Activated T-helper 17 cell treated with anti-CD3 and anti-CD28 coated beads, Interleukin-2, amount 50 U/mL, for 72 hours (primary cell): ENCODE measurements at regions not wholly inside any gene's neighbourhood (a gene's known extent, or its start where the extent isn't known, plus 50 kb on each side); places are given as distances from the start of the nearest gene placed in this dataset.

ENCODE experiments used
- ATAC-seq: fragments of 150-1000 bp; cut with Tn5 transposase; replicated peaks from 2 replicates; pipeline ENCODE4 v1.10.0; 2021; ENCODE audit warnings: mild to moderate bottlenecking, moderate library complexity
- H3K27ac Mint-ChIP-seq: one replicate; pipeline ENCODE4 v1.8.0; 2022; ENCODE audit warnings: mixed read lengths
- H3K27me3 Mint-ChIP-seq: one replicate; pipeline ENCODE4 v1.8.0; 2022; ENCODE audit warnings: mixed read lengths
- H3K36me3 Mint-ChIP-seq: one replicate; pipeline ENCODE4 v1.8.0; 2022; ENCODE audit warnings: low read depth, mild to moderate bottlenecking, mixed read lengths
- H3K4me1 Mint-ChIP-seq: one replicate; pipeline ENCODE4 v1.8.0; 2022; ENCODE audit warnings: mixed read lengths
- H3K4me3 Mint-ChIP-seq: one replicate; pipeline ENCODE4 v1.8.0; 2022; ENCODE audit warnings: mild to moderate bottlenecking, mixed read lengths
- H3K9me3 Mint-ChIP-seq: one replicate; pipeline ENCODE4 v1.8.0; 2022; ENCODE audit warnings: mixed read lengths

- Mint-ChIP-seq H3K36me3 (no peaks in the 10 kb centered on the region), H3K27ac (no peak overlapping the region), H3K9me3 (no peaks in the 10 kb centered on the region), H3K4me3 (no peak overlapping the region), H3K27me3 (no peaks in the 10 kb centered on the region), H3K4me1 (no peaks in the 10 kb centered on the region)
- ATAC-seq, result no peak
Observed at GRCh38 chr2:129112181-129112580, 793.5 kb upstream of the HS6ST1 start.

GRCh38 chr2:129113776-129114175, 795.1 kb upstream of the HS6ST1 start:
- Mint-ChIP-seq H3K36me3 (no peaks in the 10 kb centered on the region), H3K4me3 (no peak overlapping the region)

GRCh38 chr2:129117434-129117833, 798.8 kb upstream of the HS6ST1 start:
- no peaks in the 10 kb centered on the region for H3K27me3 Mint-ChIP-seq
- no peaks in the 10 kb centered on the region for H3K4me1 Mint-ChIP-seq
- no peaks in the 10 kb centered on the region for H3K36me3 Mint-ChIP-seq
- ATAC-seq, result no peak
- peaks cover 7% of the 10 kb centered on the region for H3K9me3 Mint-ChIP-seq
- H3K27ac Mint-ChIP-seq, result no peak overlapping the region
- no peak overlapping the region for H3K4me3 Mint-ChIP-seq

More at GRCh38 chr2:129113776-129114175, 795.1 kb upstream of the HS6ST1 start:
- Mint-ChIP-seq H3K9me3 (no peaks in the 10 kb centered on the region), H3K27ac (no peak overlapping the region), H3K27me3 (no peaks in the 10 kb centered on the region), H3K4me1 (no peaks in the 10 kb centered on the region)
- no peak for ATAC-seq

GRCh38 chr2:129118296-129118695, 799.6 kb upstream of the HS6ST1 start:
- ATAC-seq, result no peak
- Mint-ChIP-seq H3K9me3 (peaks cover 7% of the 10 kb centered on the region), H3K27ac (no peak overlapping the region), H3K4me3 (no peak overlapping the region), H3K36me3 (no peaks in the 10 kb centered on the region), H3K27me3 (no peaks in the 10 kb centered on the region), H3K4me1 (no peaks in the 10 kb centered on the region)

GRCh38 chr2:129129087-129129486, 810.4 kb upstream of the HS6ST1 start:
- no peak overlapping the region for H3K4me3 Mint-ChIP-seq
- no peaks in the 10 kb centered on the region for H3K36me3 Mint-ChIP-seq
- no peak for ATAC-seq
- H3K4me1 Mint-ChIP-seq, result no peaks in the 10 kb centered on the region
- H3K9me3 Mint-ChIP-seq, result no peaks in the 10 kb centered on the region
- no peak overlapping the region for H3K27ac Mint-ChIP-seq
- no peaks in the 10 kb centered on the region for H3K27me3 Mint-ChIP-seq

- no peaks in the 10 kb centered on the region for H3K4me1 Mint-ChIP-seq
- no peak overlapping the region for H3K27ac Mint-ChIP-seq
- ATAC-seq, result no peak
- no peak overlapping the region for H3K4me3 Mint-ChIP-seq
- H3K36me3 Mint-ChIP-seq, result no peaks in the 10 kb centered on the region
- H3K27me3 Mint-ChIP-seq, result no peaks in the 10 kb centered on the region
- H3K9me3 Mint-ChIP-seq, result no peaks in the 10 kb centered on the region
Observed at GRCh38 chr2:129133692-129134641, 815.3 kb upstream of the HS6ST1 start.

- H3K36me3 Mint-ChIP-seq, result no peaks in the 10 kb centered on the region
- H3K27ac Mint-ChIP-seq, result no peak overlapping the region
- H3K27me3 Mint-ChIP-seq, result no peaks in the 10 kb centered on the region
- no peaks in the 10 kb centered on the region for H3K4me1 Mint-ChIP-seq
- no peak overlapping the region for H3K4me3 Mint-ChIP-seq
- no peaks in the 10 kb centered on the region for H3K9me3 Mint-ChIP-seq
- ATAC-seq, result no peak
Observed at GRCh38 chr2:129135017-129135416, 816.3 kb upstream of the HS6ST1 start.

GRCh38 chr2:129139380-129139779, 820.7 kb upstream of the HS6ST1 start:
- ATAC-seq, result no peak
- no peak overlapping the region for H3K4me3 Mint-ChIP-seq
- H3K4me1 Mint-ChIP-seq, result no peaks in the 10 kb centered on the region
- no peaks in the 10 kb centered on the region for H3K27me3 Mint-ChIP-seq
- H3K9me3 Mint-ChIP-seq, result no peaks in the 10 kb centered on the region
- H3K36me3 Mint-ChIP-seq, result no peaks in the 10 kb centered on the region
- no peak overlapping the region for H3K27ac Mint-ChIP-seq

GRCh38 chr2:129142465-129142864, 823.8 kb upstream of the HS6ST1 start:
- ATAC-seq, result no peak
- Mint-ChIP-seq H3K4me3 (no peak overlapping the region), H3K27ac (no peak overlapping the region), H3K36me3 (no peaks in the 10 kb centered on the region), H3K4me1 (no peaks in the 10 kb centered on the region), H3K27me3 (no peaks in the 10 kb centered on the region), H3K9me3 (no peaks in the 10 kb centered on the region)

- Mint-ChIP-seq H3K9me3 (no peaks in the 10 kb centered on the region), H3K4me1 (no peaks in the 10 kb centered on the region), H3K36me3 (no peaks in the 10 kb centered on the region), H3K4me3 (no peak overlapping the region), H3K27me3 (no peaks in the 10 kb centered on the region), H3K27ac (no peak overlapping the region)
- no peak for ATAC-seq
Observed at GRCh38 chr2:129144082-129144791, 825.6 kb upstream of the HS6ST1 start.

GRCh38 chr2:129152514-129152913, 827.0 kb upstream of the RAB6C start:
- no peak for ATAC-seq
- Mint-ChIP-seq H3K27me3 (peaks cover 7% of the 10 kb centered on the region), H3K4me1 (no peaks in the 10 kb centered on the region), H3K4me3 (no peak overlapping the region), H3K36me3 (no peaks in the 10 kb centered on the region), H3K9me3 (peaks cover 16% of the 10 kb centered on the region), H3K27ac (no peak overlapping the region)

GRCh38 chr2:129160879-129161278, 818.6 kb upstream of the RAB6C start:
- no peaks in the 10 kb centered on the region for H3K36me3 Mint-ChIP-seq
- H3K9me3 Mint-ChIP-seq, result peaks cover 6% of the 10 kb centered on the region
- H3K4me1 Mint-ChIP-seq, result no peaks in the 10 kb centered on the region
- H3K27ac Mint-ChIP-seq, result no peak overlapping the region
- peaks cover 9% of the 10 kb centered on the region for H3K27me3 Mint-ChIP-seq
- ATAC-seq, result no peak
- no peak overlapping the region for H3K4me3 Mint-ChIP-seq

GRCh38 chr2:129164220-129164949, 815.1 kb upstream of the RAB6C start:
- H3K9me3 Mint-ChIP-seq, result peaks cover 5% of the 10 kb centered on the region
- H3K4me3 Mint-ChIP-seq, result no peak overlapping the region
- no peak for ATAC-seq
- no peaks in the 10 kb centered on the region for H3K36me3 Mint-ChIP-seq
- H3K4me1 Mint-ChIP-seq, result no peaks in the 10 kb centered on the region
- H3K27ac Mint-ChIP-seq, result no peak overlapping the region
- H3K27me3 Mint-ChIP-seq, result no peaks in the 10 kb centered on the region

- H3K27me3 Mint-ChIP-seq, result no peaks in the 10 kb centered on the region
- H3K4me1 Mint-ChIP-seq, result no peaks in the 10 kb centered on the region
- no peak overlapping the region for H3K27ac Mint-ChIP-seq
- H3K9me3 Mint-ChIP-seq, result peaks cover 5% of the 10 kb centered on the region
- no peak for ATAC-seq
- no peaks in the 10 kb centered on the region for H3K36me3 Mint-ChIP-seq
- no peak overlapping the region for H3K4me3 Mint-ChIP-seq
Observed at GRCh38 chr2:129165006-129165405, 814.5 kb upstream of the RAB6C start.
